ENCODE measurements at regions not wholly inside any gene's neighbourhood (a gene's known extent, or its start where the extent isn't known, plus 50 kb on each side); places are given as distances from the start of the nearest gene placed in this dataset.

GRCh38 chr12:114986178-114986714 lies 302.3 kb upstream of the TBX3 start:
- no peak for TF ChIP-seq CTCF (IDR thresholded peaks at IDR 0.05 in 4 of 5, conservative IDR thresholded peaks at IDR 0.05 in 1 of 5)
- TF ChIP-seq POLR2A (IDR thresholded peaks at IDR 0.05), result no peak

Data from gastrocnemius medialis (tissue), 4 donors.